ENCODE measurements at regions not wholly inside any gene's neighbourhood (a gene's known extent, or its start where the extent isn't known, plus 50 kb on each side); places are given as distances from the start of the nearest gene placed in this dataset.
"Not testable (repeated sequence)": the region's sequence is repeated elsewhere in the genome, so short reads cannot be mapped to it uniquely, and the experiment has no call there.

- Histone ChIP-seq H3K4me3 (ENCODE audit: control insufficient read depth in 1 of 7, extremely low read depth in 1 of 7, insufficient read depth in 4 of 7, low read depth in 2 of 7, low read length in 6 of 7) (no peak overlapping the region), H3K36me3 (ENCODE audit: control insufficient read depth in 4 of 4, insufficient read depth in 4 of 4, low read length in 3 of 4) (no peaks in the 10 kb centered on the region), H3K9me3 (ENCODE audit: control extremely low read depth in 1 of 5, control insufficient read depth in 4 of 5, insufficient read depth in 2 of 5, low read depth in 1 of 5, low read length in 4 of 5) (no peaks in the 10 kb centered on the region), H3K4me1 (ENCODE audit: control extremely low read depth in 1 of 4, control insufficient read depth in 4 of 4, insufficient read depth in 4 of 4, low read length in 3 of 4) (no peaks in the 10 kb centered on the region), H3K27me3 (replicated peaks in 2 of 5; ENCODE audit: control insufficient read depth in 4 of 5, insufficient read depth in 5 of 5, low read length in 4 of 5) (no peaks in the 10 kb centered on the region), H3K27ac (ENCODE audit: insufficient read depth in 1 of 2, low read depth in 1 of 2, low read length in 2 of 2, poor library complexity in 1 of 2, severe bottlenecking in 2 of 2) (no peak overlapping the region)
- DNase-seq = no peak
- CTCF ChIA-PET = no interaction called here
- POLR2A ChIA-PET = no interaction called here
These were observed 67.0 kb upstream of the FAT1 start for GRCh38 chr4:186790630-186791029.

GRCh38 chr4:186792728-186793366 is 69.2 kb upstream of the FAT1 start:
- ChIA-PET CTCF (no interaction called here), POLR2A (no interaction called here)
- H3K4me1 ChIP-seq (ENCODE audit: control extremely low read depth in 1 of 4, control insufficient read depth in 4 of 4, insufficient read depth in 4 of 4, low read length in 3 of 4) = no peaks in the 10 kb centered on the region
- 100% methylated on average over 1 of the region's 2 CpGs for WGBS (ENCODE audit: insufficient coverage)
- no peaks in the 10 kb centered on the region for H3K9me3 ChIP-seq (ENCODE audit: control extremely low read depth in 1 of 5, control insufficient read depth in 4 of 5, insufficient read depth in 2 of 5, low read depth in 1 of 5, low read length in 4 of 5)
- no peaks in the 10 kb centered on the region for H3K36me3 ChIP-seq (ENCODE audit: control insufficient read depth in 4 of 4, insufficient read depth in 4 of 4, low read length in 3 of 4)
- DNase-seq = no peak
- no peak overlapping the region for H3K27ac ChIP-seq (ENCODE audit: insufficient read depth in 1 of 2, low read depth in 1 of 2, low read length in 2 of 2, poor library complexity in 1 of 2, severe bottlenecking in 2 of 2)
- no peaks in the 10 kb centered on the region for H3K27me3 ChIP-seq (replicated peaks in 2 of 5; ENCODE audit: control insufficient read depth in 4 of 5, insufficient read depth in 5 of 5, low read length in 4 of 5)
- H3K4me3 ChIP-seq (ENCODE audit: control insufficient read depth in 1 of 7, extremely low read depth in 1 of 7, insufficient read depth in 4 of 7, low read depth in 2 of 7, low read length in 6 of 7) = no peak overlapping the region

- DNase-seq = no peak
- POLR2A ChIA-PET = no interaction called here
- no peak overlapping the region for H3K4me3 ChIP-seq (ENCODE audit: control insufficient read depth in 1 of 7, extremely low read depth in 1 of 7, insufficient read depth in 4 of 7, low read depth in 2 of 7, low read length in 6 of 7)
- no peaks in the 10 kb centered on the region for H3K4me1 ChIP-seq (ENCODE audit: control extremely low read depth in 1 of 4, control insufficient read depth in 4 of 4, insufficient read depth in 4 of 4, low read length in 3 of 4)
- H3K36me3 ChIP-seq (ENCODE audit: control insufficient read depth in 4 of 4, insufficient read depth in 4 of 4, low read length in 3 of 4) = no peaks in the 10 kb centered on the region
- H3K9me3 ChIP-seq (ENCODE audit: control extremely low read depth in 1 of 5, control insufficient read depth in 4 of 5, insufficient read depth in 2 of 5, low read depth in 1 of 5, low read length in 4 of 5) = no peaks in the 10 kb centered on the region
- CTCF ChIA-PET = no interaction called here
- H3K27me3 ChIP-seq (replicated peaks in 2 of 5; ENCODE audit: control insufficient read depth in 4 of 5, insufficient read depth in 5 of 5, low read length in 4 of 5) = no peaks in the 10 kb centered on the region
- H3K27ac ChIP-seq (ENCODE audit: insufficient read depth in 1 of 2, low read depth in 1 of 2, low read length in 2 of 2, poor library complexity in 1 of 2, severe bottlenecking in 2 of 2) = no peak overlapping the region
- WGBS (ENCODE audit: insufficient coverage) = 86% methylated on average over 3 of the region's 4 CpGs
These were observed 75.4 kb upstream of the FAT1 start for GRCh38 chr4:186798951-186799659.

GRCh38 chr4:186805020-186805820 is 81.6 kb upstream of the FAT1 start:
- no peaks in the 10 kb centered on the region for H3K4me1 ChIP-seq (ENCODE audit: control extremely low read depth in 1 of 4, control insufficient read depth in 4 of 4, insufficient read depth in 4 of 4, low read length in 3 of 4)
- 83% methylated on average over 2 of the region's 6 CpGs for WGBS (ENCODE audit: insufficient coverage)
- no peaks in the 10 kb centered on the region for H3K9me3 ChIP-seq (ENCODE audit: control extremely low read depth in 1 of 5, control insufficient read depth in 4 of 5, insufficient read depth in 2 of 5, low read depth in 1 of 5, low read length in 4 of 5)
- ChIA-PET CTCF (no interaction called here), POLR2A (no interaction called here)
- no peak overlapping the region for H3K27ac ChIP-seq (ENCODE audit: insufficient read depth in 1 of 2, low read depth in 1 of 2, low read length in 2 of 2, poor library complexity in 1 of 2, severe bottlenecking in 2 of 2)
- no peak overlapping the region for H3K4me3 ChIP-seq (ENCODE audit: control insufficient read depth in 1 of 7, extremely low read depth in 1 of 7, insufficient read depth in 4 of 7, low read depth in 2 of 7, low read length in 6 of 7)
- no peaks in the 10 kb centered on the region for H3K27me3 ChIP-seq (replicated peaks in 2 of 5; ENCODE audit: control insufficient read depth in 4 of 5, insufficient read depth in 5 of 5, low read length in 4 of 5)
- no peaks in the 10 kb centered on the region for H3K36me3 ChIP-seq (ENCODE audit: control insufficient read depth in 4 of 4, insufficient read depth in 4 of 4, low read length in 3 of 4)
- DNase-seq = no peak

GRCh38 chr4:186805917-186806316 is 82.3 kb upstream of the FAT1 start:
- H3K9me3 ChIP-seq (ENCODE audit: control extremely low read depth in 1 of 5, control insufficient read depth in 4 of 5, insufficient read depth in 2 of 5, low read depth in 1 of 5, low read length in 4 of 5); DNase-seq; H3K27ac ChIP-seq (ENCODE audit: insufficient read depth in 1 of 2, low read depth in 1 of 2, low read length in 2 of 2, poor library complexity in 1 of 2, severe bottlenecking in 2 of 2); H3K4me1 ChIP-seq (ENCODE audit: control extremely low read depth in 1 of 4, control insufficient read depth in 4 of 4, insufficient read depth in 4 of 4, low read length in 3 of 4); H3K27me3 ChIP-seq (replicated peaks in 2 of 5; ENCODE audit: control insufficient read depth in 4 of 5, insufficient read depth in 5 of 5, low read length in 4 of 5); H3K36me3 ChIP-seq (ENCODE audit: control insufficient read depth in 4 of 4, insufficient read depth in 4 of 4, low read length in 3 of 4); POLR2A ChIA-PET; H3K4me3 ChIP-seq (ENCODE audit: control insufficient read depth in 1 of 7, extremely low read depth in 1 of 7, insufficient read depth in 4 of 7, low read depth in 2 of 7, low read length in 6 of 7); CTCF ChIA-PET: not testable (repeated sequence)
- WGBS (ENCODE audit: insufficient coverage) = 100% methylated on average over 2 of the region's 5 CpGs

GRCh38 chr4:186806679-186807421 is 83.2 kb upstream of the FAT1 start:
- no peak overlapping the region for H3K4me3 ChIP-seq (ENCODE audit: control insufficient read depth in 1 of 7, extremely low read depth in 1 of 7, insufficient read depth in 4 of 7, low read depth in 2 of 7, low read length in 6 of 7)
- ChIA-PET POLR2A (no interaction called here), CTCF (no interaction called here)
- no peaks in the 10 kb centered on the region for H3K36me3 ChIP-seq (ENCODE audit: control insufficient read depth in 4 of 4, insufficient read depth in 4 of 4, low read length in 3 of 4)
- H3K27me3 ChIP-seq (replicated peaks in 2 of 5; ENCODE audit: control insufficient read depth in 4 of 5, insufficient read depth in 5 of 5, low read length in 4 of 5) = no peaks in the 10 kb centered on the region
- H3K4me1 ChIP-seq (ENCODE audit: control extremely low read depth in 1 of 4, control insufficient read depth in 4 of 4, insufficient read depth in 4 of 4, low read length in 3 of 4) = no peaks in the 10 kb centered on the region
- H3K9me3 ChIP-seq (ENCODE audit: control extremely low read depth in 1 of 5, control insufficient read depth in 4 of 5, insufficient read depth in 2 of 5, low read depth in 1 of 5, low read length in 4 of 5) = no peaks in the 10 kb centered on the region
- 93% methylated on average over 2 of the region's 7 CpGs for WGBS (ENCODE audit: insufficient coverage)
- DNase-seq = no peak
- no peak overlapping the region for H3K27ac ChIP-seq (ENCODE audit: insufficient read depth in 1 of 2, low read depth in 1 of 2, low read length in 2 of 2, poor library complexity in 1 of 2, severe bottlenecking in 2 of 2)
